Caco-2 (cell line): ENCODE measurements at regions not wholly inside any gene's neighbourhood (a gene's known extent, or its start where the extent isn't known, plus 50 kb on each side); places are given as distances from the start of the nearest gene placed in this dataset.

ENCODE experiments used
- BruUV-seq: library from RNA; stranded (reverse); fragments of 400-500 nt; replicated peaks from 2 replicates; lab custom pipeline; 2021; lab: Mats Ljungman, UMichigan
- CTCF ChIA-PET: fragments of 300-600 bp; sonication (Branson Sonifier 250); formaldehyde crosslinking; loops from one replicate; lab custom pipeline; 2022; ENCODE audit warnings: antibody characterized with exemption; lab: Charles Lee
- POLR2A ChIA-PET: fragments of 300-600 bp; sonication (Branson Sonifier 250); formaldehyde crosslinking; loops from one replicate; lab custom pipeline; 2022; ENCODE audit warnings: antibody characterized with exemption; lab: Charles Lee
- DNase-seq, 2 experiments: peaks; one replicate each; pipeline versions ENCODE4 v3.0.0 to v3.0.0-alpha.2; 2020 to 2022
- H3K27me3 ChIP-seq: replicated peaks from 2 replicates; pipeline ENCODE4 v1.6.0; 2011; ENCODE audit warnings: low read length; ENCODE audit not compliant: control insufficient read depth, insufficient read depth
- H3K36me3 ChIP-seq: 2 replicates; pipeline ENCODE4 v1.5.1; 2011; ENCODE audit warnings: low read length; ENCODE audit not compliant: control insufficient read depth, insufficient read depth
- H3K4me1 ChIP-seq: fragments of 250-450 bp; sonication (Bioruptor Pico); 2 replicates; pipeline ENCODE4 v1.5.1; 2020; ENCODE audit warnings: mild to moderate bottlenecking
- H3K4me3 ChIP-seq: 2 replicates; pipeline ENCODE4 v1.5.1; 2011; ENCODE audit warnings: low read depth, mild to moderate bottlenecking, control low read depth, low read length
- H3K9me3 ChIP-seq: fragments of 250-450 bp; sonication (Bioruptor Pico); 2 replicates; pipeline ENCODE4 v1.5.1; 2020; ENCODE audit warnings: mild to moderate bottlenecking, moderate library complexity
- H3K27ac Mint-ChIP-seq: one replicate; pipeline ENCODE4 v1.8.0; 2022; ENCODE audit warnings: mixed read lengths; ENCODE audit not compliant: unreplicated experiment
- H3K27me3 Mint-ChIP-seq: one replicate; pipeline ENCODE4 v1.8.0; 2022; ENCODE audit warnings: mixed read lengths; ENCODE audit not compliant: insufficient read depth, unreplicated experiment
- H3K36me3 Mint-ChIP-seq: one replicate; pipeline ENCODE4 v1.8.0; 2022; ENCODE audit warnings: mild to moderate bottlenecking, mixed read lengths; ENCODE audit not compliant: insufficient read depth, unreplicated experiment
- H3K4me1 Mint-ChIP-seq: one replicate; pipeline ENCODE4 v1.8.0; 2022; ENCODE audit warnings: low read depth, mixed read lengths; ENCODE audit not compliant: unreplicated experiment
- H3K4me3 Mint-ChIP-seq: one replicate; pipeline ENCODE4 v1.8.0; 2022; ENCODE audit warnings: mild to moderate bottlenecking, moderate library complexity, mixed read lengths; ENCODE audit not compliant: unreplicated experiment
- H3K9me3 Mint-ChIP-seq: one replicate; pipeline ENCODE4 v1.8.0; 2022; ENCODE audit warnings: mixed read lengths; ENCODE audit not compliant: unreplicated experiment
- intact Hi-C: fragments of 100-400 bp; cut with micrococcal nuclease; formaldehyde crosslinking; loops from one replicate; pipeline ENCODE4 v1.10.0; 2022; ENCODE audit not compliant: unreplicated experiment
- TF ChIP-seq, protein P1 (sequence below), 2 experiments: fragments of 200-600 bp in 1 of 2; IDR thresholded peaks; 1 replicate in 1 of 2; 2 replicates in 1 of 2; pipeline versions ENCODE4 v1.5.1 to v1.8.0; 2011 to 2022; ENCODE audit warnings: antibody characterized with exemption in 1 of 2, control low read depth in 1 of 2, inconsistent platforms in 1 of 2, low read depth in 1 of 2, low read length in 1 of 2, mild to moderate bottlenecking in 1 of 2, moderate library complexity in 1 of 2; ENCODE audit not compliant: insufficient read depth in 1 of 2, severe bottlenecking in 1 of 2, unreplicated experiment in 1 of 2

GRCh38 chr17:56694825-56695224 lies 101.3 kb downstream of the NOG start:
- DNase-seq: no peak
- ChIA-PET CTCF (no interaction called here), POLR2A (no interaction called here)
- Histone ChIP-seq H3K27me3 (no peaks in the 10 kb centered on the region), H3K4me1 (peaks cover 3% of the 10 kb centered on the region; the same call in 1 of the 2 replicates), H3K9me3 (no peaks in the 10 kb centered on the region), H3K36me3 (no peaks in the 10 kb centered on the region), H3K4me3 (no peak overlapping the region)
- TF ChIP-seq, protein P1, sequence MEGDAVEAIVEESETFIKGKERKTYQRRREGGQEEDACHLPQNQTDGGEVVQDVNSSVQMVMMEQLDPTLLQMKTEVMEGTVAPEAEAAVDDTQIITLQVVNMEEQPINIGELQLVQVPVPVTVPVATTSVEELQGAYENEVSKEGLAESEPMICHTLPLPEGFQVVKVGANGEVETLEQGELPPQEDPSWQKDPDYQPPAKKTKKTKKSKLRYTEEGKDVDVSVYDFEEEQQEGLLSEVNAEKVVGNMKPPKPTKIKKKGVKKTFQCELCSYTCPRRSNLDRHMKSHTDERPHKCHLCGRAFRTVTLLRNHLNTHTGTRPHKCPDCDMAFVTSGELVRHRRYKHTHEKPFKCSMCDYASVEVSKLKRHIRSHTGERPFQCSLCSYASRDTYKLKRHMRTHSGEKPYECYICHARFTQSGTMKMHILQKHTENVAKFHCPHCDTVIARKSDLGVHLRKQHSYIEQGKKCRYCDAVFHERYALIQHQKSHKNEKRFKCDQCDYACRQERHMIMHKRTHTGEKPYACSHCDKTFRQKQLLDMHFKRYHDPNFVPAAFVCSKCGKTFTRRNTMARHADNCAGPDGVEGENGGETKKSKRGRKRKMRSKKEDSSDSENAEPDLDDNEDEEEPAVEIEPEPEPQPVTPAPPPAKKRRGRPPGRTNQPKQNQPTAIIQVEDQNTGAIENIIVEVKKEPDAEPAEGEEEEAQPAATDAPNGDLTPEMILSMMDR (IDR thresholded peaks at IDR 0.05; ENCODE audit: insufficient read depth in 1 of 2, low read depth in 1 of 2, low read length in 1 of 2, severe bottlenecking in 1 of 2, unreplicated experiment in 1 of 2): no peak
- no TSS peak for BruUV-seq
- no peaks in the 10 kb centered on the region for H3K4me1 Mint-ChIP-seq
- H3K4me3 Mint-ChIP-seq: no peak overlapping the region
- H3K27ac Mint-ChIP-seq: no peak overlapping the region
- intact Hi-C loops: no loop called here
- H3K9me3 Mint-ChIP-seq: no peaks in the 10 kb centered on the region
- H3K27me3 Mint-ChIP-seq: peaks cover 7% of the 10 kb centered on the region
- H3K36me3 Mint-ChIP-seq: no peaks in the 10 kb centered on the region

DNA sequence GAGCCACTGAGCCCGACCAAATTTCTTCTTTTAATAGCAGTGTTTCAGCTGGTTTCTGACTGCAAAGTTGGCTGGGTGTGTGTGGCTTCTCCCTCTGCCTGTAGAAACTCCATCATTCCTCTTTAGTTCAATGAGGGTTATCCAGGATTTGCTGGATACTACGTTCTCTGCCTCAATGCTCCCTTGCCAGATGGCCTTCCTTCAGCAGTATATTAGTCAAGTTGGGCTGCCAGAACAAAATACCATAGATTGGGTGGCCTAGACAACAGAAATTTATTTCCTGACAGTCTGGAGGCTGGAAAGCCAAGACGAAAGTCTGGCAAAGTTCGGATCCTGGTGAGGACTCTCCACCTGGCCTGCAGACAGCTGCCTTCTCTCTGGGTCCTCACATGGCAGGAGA lies 103.7 kb downstream of the NOG start:
- ChIA-PET CTCF (no interaction called here), POLR2A (no interaction called here)
- DNase-seq: no peak
- BruUV-seq: no TSS peak
- no peaks in the 10 kb centered on the region for H3K9me3 Mint-ChIP-seq
- no peak overlapping the region for H3K4me3 Mint-ChIP-seq
- H3K36me3 Mint-ChIP-seq: no peaks in the 10 kb centered on the region
- intact Hi-C loops: no loop called here
- Histone ChIP-seq H3K4me3 (no peak overlapping the region), H3K36me3 (no peaks in the 10 kb centered on the region), H3K4me1 (peaks cover 7% of the 10 kb centered on the region; the same call in 1 of the 2 replicates), H3K27me3 (no peaks in the 10 kb centered on the region), H3K9me3 (no peaks in the 10 kb centered on the region)
- TF ChIP-seq, protein P1 (IDR thresholded peaks at IDR 0.05; ENCODE audit: insufficient read depth in 1 of 2, low read depth in 1 of 2, low read length in 1 of 2, severe bottlenecking in 1 of 2, unreplicated experiment in 1 of 2): no peak
- H3K4me1 Mint-ChIP-seq: no peaks in the 10 kb centered on the region
- no peak overlapping the region for H3K27ac Mint-ChIP-seq
- no peaks in the 10 kb centered on the region for H3K27me3 Mint-ChIP-seq

GRCh38 chr17:56699186-56699894 lies 105.8 kb downstream of the NOG start:
- H3K4me3 Mint-ChIP-seq: no peak overlapping the region
- H3K36me3 Mint-ChIP-seq: no peaks in the 10 kb centered on the region
- ChIA-PET POLR2A (no interaction called here), CTCF (interaction anchor here (1.4 kb wide), 1 partner anchor 16 kb away, joined by 4 read pairs; no protein-coding TSS in a partner anchor)
- no peaks in the 10 kb centered on the region for H3K36me3 ChIP-seq
- H3K27ac Mint-ChIP-seq: no peak overlapping the region
- H3K9me3 ChIP-seq: no peaks in the 10 kb centered on the region
- peaks cover 7% of the 10 kb centered on the region; the same call in 1 of the 2 replicates for H3K4me1 ChIP-seq
- H3K4me3 ChIP-seq: no peak overlapping the region
- H3K4me1 Mint-ChIP-seq: no peaks in the 10 kb centered on the region
- peak; percentile 71 to 88 for DNase-seq
- TF ChIP-seq, protein P1 (IDR thresholded peaks at IDR 0.05; ENCODE audit: insufficient read depth in 1 of 2, low read depth in 1 of 2, low read length in 1 of 2, severe bottlenecking in 1 of 2, unreplicated experiment in 1 of 2): no peak
- H3K27me3 ChIP-seq: no peaks in the 10 kb centered on the region
- intact Hi-C loops: no loop called here
- peaks cover 3% of the 10 kb centered on the region for H3K27me3 Mint-ChIP-seq
- no TSS peak for BruUV-seq
- H3K9me3 Mint-ChIP-seq: no peaks in the 10 kb centered on the region
